Lower leg skin (tissue), 3 donors: ENCODE measurements at regions not wholly inside any gene's neighbourhood (a gene's known extent, or its start where the extent isn't known, plus 50 kb on each side); places are given as distances from the start of the nearest gene placed in this dataset.

Experiments
- POLR2A ChIP-seq, 2 donors: fragments of 450-650 bp; IDR thresholded peaks; one replicate each; pipeline ENCODE4 v1.6.1; 2016 to 2017; ENCODE audit warnings: antibody characterized with exemption in 2 of 2, mild to moderate bottlenecking in 1 of 2, moderate library complexity in 1 of 2
- TF ChIP-seq, protein P1 (sequence below), 3 donors: fragments of 450-650 bp; IDR thresholded peaks; one replicate each; pipeline ENCODE4 v1.5.1; 2016; ENCODE audit warnings: antibody characterized with exemption in 3 of 3, mild to moderate bottlenecking in 3 of 3, moderate library complexity in 2 of 3

DNA sequence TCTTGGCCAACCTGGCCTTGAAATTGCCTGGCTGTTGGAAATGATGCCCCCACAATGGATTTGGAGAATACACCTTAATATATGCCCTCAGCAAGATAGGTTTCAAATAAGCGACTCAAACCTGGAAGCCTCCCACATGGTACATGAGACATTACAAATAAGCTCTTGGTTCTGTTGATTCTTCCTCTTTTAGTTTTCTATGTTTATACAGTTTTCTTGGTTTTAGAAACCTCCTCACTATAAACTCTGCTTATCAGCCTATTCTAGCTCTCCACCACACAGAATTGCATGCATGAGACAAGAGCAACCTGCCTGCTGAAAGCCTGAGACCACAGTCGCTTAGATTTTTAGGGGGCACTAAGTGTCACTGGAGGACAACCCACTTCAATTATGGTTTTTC, 108.8 kb upstream of the PREP start:
- TF ChIP-seq, protein P1, sequence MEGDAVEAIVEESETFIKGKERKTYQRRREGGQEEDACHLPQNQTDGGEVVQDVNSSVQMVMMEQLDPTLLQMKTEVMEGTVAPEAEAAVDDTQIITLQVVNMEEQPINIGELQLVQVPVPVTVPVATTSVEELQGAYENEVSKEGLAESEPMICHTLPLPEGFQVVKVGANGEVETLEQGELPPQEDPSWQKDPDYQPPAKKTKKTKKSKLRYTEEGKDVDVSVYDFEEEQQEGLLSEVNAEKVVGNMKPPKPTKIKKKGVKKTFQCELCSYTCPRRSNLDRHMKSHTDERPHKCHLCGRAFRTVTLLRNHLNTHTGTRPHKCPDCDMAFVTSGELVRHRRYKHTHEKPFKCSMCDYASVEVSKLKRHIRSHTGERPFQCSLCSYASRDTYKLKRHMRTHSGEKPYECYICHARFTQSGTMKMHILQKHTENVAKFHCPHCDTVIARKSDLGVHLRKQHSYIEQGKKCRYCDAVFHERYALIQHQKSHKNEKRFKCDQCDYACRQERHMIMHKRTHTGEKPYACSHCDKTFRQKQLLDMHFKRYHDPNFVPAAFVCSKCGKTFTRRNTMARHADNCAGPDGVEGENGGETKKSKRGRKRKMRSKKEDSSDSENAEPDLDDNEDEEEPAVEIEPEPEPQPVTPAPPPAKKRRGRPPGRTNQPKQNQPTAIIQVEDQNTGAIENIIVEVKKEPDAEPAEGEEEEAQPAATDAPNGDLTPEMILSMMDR (IDR thresholded peaks at IDR 0.05), result no peak
- no peak for TF ChIP-seq POLR2A (IDR thresholded peaks at IDR 0.05)
